BE2C (cell line): ENCODE measurements at regions not wholly inside any gene's neighbourhood (a gene's known extent, or its start where the extent isn't known, plus 50 kb on each side); places are given as distances from the start of the nearest gene placed in this dataset.
"Not testable (repeated sequence)": the region's sequence is repeated elsewhere in the genome, so short reads cannot be mapped to it uniquely, and the experiment has no call there.

Source experiments
- DNase-seq: peaks from one replicate; pipeline ENCODE4 v3.0.0-alpha.2; 2020
- H3K27me3 ChIP-seq: fragments of 250-450 bp; sonication (Bioruptor Pico); 2 replicates; pipeline ENCODE4 v1.5.1; 2020; ENCODE audit warnings: mild to moderate bottlenecking
- H3K36me3 ChIP-seq: fragments of 250-450 bp; sonication (Bioruptor Pico); 2 replicates; pipeline ENCODE4 v1.5.1; 2020; ENCODE audit warnings: mild to moderate bottlenecking
- H3K4me1 ChIP-seq: fragments of 250-450 bp; sonication (Bioruptor Pico); 2 replicates; pipeline ENCODE4 v1.5.1; 2020
- H3K4me3 ChIP-seq: 2 replicates; pipeline ENCODE4 v1.5.1; 2011; ENCODE audit warnings: low read depth, low read length
- H3K9me3 ChIP-seq: fragments of 250-450 bp; sonication (Bioruptor Pico); 2 replicates; pipeline ENCODE4 v1.5.1; 2020
- TF ChIP-seq, protein P1 (sequence below): IDR thresholded peaks from 2 replicates; pipeline ENCODE4 v1.5.1; 2012; ENCODE audit warnings: mild to moderate bottlenecking, low read depth, low read length

GRCh38 chr5:75869891-75870290, 152.7 kb upstream of the POC5 start:
- TF ChIP-seq, protein P1, sequence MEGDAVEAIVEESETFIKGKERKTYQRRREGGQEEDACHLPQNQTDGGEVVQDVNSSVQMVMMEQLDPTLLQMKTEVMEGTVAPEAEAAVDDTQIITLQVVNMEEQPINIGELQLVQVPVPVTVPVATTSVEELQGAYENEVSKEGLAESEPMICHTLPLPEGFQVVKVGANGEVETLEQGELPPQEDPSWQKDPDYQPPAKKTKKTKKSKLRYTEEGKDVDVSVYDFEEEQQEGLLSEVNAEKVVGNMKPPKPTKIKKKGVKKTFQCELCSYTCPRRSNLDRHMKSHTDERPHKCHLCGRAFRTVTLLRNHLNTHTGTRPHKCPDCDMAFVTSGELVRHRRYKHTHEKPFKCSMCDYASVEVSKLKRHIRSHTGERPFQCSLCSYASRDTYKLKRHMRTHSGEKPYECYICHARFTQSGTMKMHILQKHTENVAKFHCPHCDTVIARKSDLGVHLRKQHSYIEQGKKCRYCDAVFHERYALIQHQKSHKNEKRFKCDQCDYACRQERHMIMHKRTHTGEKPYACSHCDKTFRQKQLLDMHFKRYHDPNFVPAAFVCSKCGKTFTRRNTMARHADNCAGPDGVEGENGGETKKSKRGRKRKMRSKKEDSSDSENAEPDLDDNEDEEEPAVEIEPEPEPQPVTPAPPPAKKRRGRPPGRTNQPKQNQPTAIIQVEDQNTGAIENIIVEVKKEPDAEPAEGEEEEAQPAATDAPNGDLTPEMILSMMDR, result no peak
- Histone ChIP-seq H3K4me3 (no peak overlapping the region), H3K9me3 (no peaks in the 10 kb centered on the region; the same call in 1 of the 2 replicates), H3K27me3 (no peaks in the 10 kb centered on the region), H3K36me3 (no peaks in the 10 kb centered on the region), H3K4me1 (no peaks in the 10 kb centered on the region)
- no peak for DNase-seq

- DNase-seq, result no peak
- Histone ChIP-seq H3K27me3 (no peaks in the 10 kb centered on the region), H3K4me1 (no peaks in the 10 kb centered on the region), H3K36me3 (no peaks in the 10 kb centered on the region), H3K4me3 (no peak overlapping the region), H3K9me3 (no peaks in the 10 kb centered on the region)
- TF ChIP-seq, protein P1, result no peak
These were observed 145.6 kb upstream of the POC5 start for GRCh38 chr5:75862872-75863271.

GRCh38 chr5:75859621-75860020, 142.4 kb upstream of the POC5 start:
- not testable (repeated sequence) for H3K9me3 ChIP-seq, H3K27me3 ChIP-seq, H3K36me3 ChIP-seq, H3K4me1 ChIP-seq, H3K4me3 ChIP-seq, DNase-seq

DNA sequence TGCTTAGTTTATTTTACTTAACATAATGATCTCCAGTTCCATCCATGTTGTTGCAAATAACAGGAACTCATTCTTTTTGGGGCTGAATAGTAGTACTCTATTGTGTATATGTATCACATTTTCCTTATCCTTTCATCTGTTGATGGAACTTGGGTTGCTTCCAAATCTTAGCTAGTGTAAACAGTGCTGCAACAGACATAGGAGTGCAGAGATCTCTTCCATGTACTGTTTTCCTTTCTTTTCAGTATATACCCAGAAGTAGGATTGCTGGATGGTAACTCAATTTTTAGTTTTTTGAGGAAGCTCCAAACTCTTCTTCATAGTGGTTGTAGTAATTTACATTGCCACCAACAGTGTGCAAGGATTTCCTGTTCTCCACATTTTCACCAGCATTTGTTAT, 138.8 kb upstream of the POC5 start:
- Histone ChIP-seq H3K9me3 (no peaks in the 10 kb centered on the region), H3K4me3 (no peak overlapping the region), H3K4me1 (no peaks in the 10 kb centered on the region), H3K27me3 (peaks cover 6% of the 10 kb centered on the region; the same call in 1 of the 2 replicates), H3K36me3 (no peaks in the 10 kb centered on the region)
- DNase-seq, result no peak
- TF ChIP-seq, protein P1, result no peak

DNA sequence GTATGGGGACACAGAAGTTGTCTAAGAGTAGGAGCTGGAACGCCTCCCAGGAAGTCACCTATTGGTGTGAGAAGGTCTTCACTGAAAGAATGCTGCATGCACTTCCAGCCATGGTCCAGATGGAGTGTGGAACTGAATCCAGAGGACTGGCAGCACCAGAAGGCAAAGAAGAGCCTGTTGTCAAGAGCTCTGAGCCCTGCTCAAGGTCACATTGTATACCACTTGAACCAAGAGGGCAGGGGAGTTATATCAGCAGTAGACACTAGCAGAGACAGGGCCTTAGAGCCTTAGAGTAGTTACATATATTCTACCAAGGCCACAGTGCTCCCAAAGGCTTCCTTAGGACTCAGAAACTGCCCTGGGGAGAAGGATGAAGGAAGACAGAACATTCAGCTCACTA, 130.8 kb upstream of the POC5 start:
- DNase-seq, result no peak
- Histone ChIP-seq H3K36me3 (no peaks in the 10 kb centered on the region), H3K9me3 (no peaks in the 10 kb centered on the region), H3K4me3 (no peak overlapping the region), H3K27me3 (peaks cover 31% of the 10 kb centered on the region), H3K4me1 (no peaks in the 10 kb centered on the region)
- TF ChIP-seq, protein P1, result no peak

DNA sequence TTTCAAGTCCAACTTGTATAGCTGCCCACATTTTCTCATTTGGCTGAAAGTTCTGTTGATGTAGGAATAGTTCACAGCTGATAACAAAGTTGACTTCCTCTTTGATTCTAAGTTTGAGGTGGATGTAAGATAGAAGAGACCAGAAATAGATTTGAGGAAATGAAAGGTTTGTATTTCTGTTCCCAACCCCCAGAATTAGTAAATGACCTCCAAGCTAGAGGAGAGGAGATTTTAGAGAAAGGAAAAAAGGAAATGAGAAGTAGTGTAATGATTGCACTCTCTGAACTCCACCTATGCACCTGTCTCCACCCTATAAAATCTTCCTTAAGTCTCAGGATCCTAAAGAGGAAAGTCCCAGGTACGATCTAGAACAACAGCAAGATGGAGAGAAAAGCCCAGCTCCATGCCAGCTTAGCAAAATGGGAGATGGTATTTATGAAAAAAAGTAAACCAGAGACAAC, 130.4 kb upstream of the POC5 start:
- Histone ChIP-seq H3K9me3 (no peaks in the 10 kb centered on the region), H3K4me1 (no peaks in the 10 kb centered on the region), H3K27me3 (peaks cover 31% of the 10 kb centered on the region), H3K36me3 (no peaks in the 10 kb centered on the region), H3K4me3 (no peak overlapping the region)
- TF ChIP-seq, protein P1, result no peak
- no peak for DNase-seq

DNA sequence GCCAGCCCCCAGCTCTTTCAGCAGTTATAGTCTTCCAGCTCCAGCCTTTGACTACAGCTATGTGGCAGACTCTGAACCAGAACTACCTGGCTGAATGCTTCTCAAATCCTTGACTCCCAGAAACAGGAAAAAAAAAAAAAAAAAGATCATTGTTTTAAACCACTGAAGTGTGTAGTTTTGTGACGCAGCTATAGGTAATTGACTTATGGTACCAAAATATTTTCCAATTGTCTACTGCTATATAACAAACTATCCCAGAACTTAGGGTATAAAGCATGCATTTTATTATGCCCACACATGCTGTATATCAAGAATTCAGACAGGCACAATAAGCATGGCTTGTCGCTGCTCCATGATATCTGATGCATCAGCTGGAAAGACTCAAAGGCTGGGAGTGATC, 127.1 kb upstream of the POC5 start:
- Histone ChIP-seq H3K36me3 (no peaks in the 10 kb centered on the region), H3K4me1 (no peaks in the 10 kb centered on the region), H3K4me3 (no peak overlapping the region), H3K27me3 (peaks cover 16% of the 10 kb centered on the region), H3K9me3 (no peaks in the 10 kb centered on the region)
- DNase-seq, result no peak
- TF ChIP-seq, protein P1, result no peak
